Endodermal cell (in vitro differentiated cells): ENCODE measurements at regions not wholly inside any gene's neighbourhood (a gene's known extent, or its start where the extent isn't known, plus 50 kb on each side); places are given as distances from the start of the nearest gene placed in this dataset.
"Not testable (repeated sequence)": the region's sequence is repeated elsewhere in the genome, so short reads cannot be mapped to it uniquely, and the experiment has no call there.

Source experiments
- DNase-seq: peaks from one replicate; pipeline ENCODE4 v3.0.0-alpha.2; 2017
- H3K27ac ChIP-seq: 2 replicates; pipeline ENCODE4 v1.5.1; 2013; ENCODE audit warnings: mild to moderate bottlenecking, low read depth, low read length, moderate library complexity
- H3K27me3 ChIP-seq: 2 replicates; pipeline ENCODE4 v1.6.1; 2013; ENCODE audit warnings: mild to moderate bottlenecking, low read length, moderate library complexity; ENCODE audit not compliant: insufficient read depth, control insufficient read depth, poor library complexity, severe bottlenecking
- H3K36me3 ChIP-seq: 2 replicates; pipeline ENCODE4 v1.7.0; 2013; ENCODE audit warnings: mild to moderate bottlenecking, low read length, moderate library complexity; ENCODE audit not compliant: control insufficient read depth, insufficient read depth
- H3K4me1 ChIP-seq: one replicate; pipeline ENCODE4 v1.7.0; 2013; ENCODE audit warnings: low read length; ENCODE audit not compliant: control insufficient read depth, insufficient read depth
- H3K4me3 ChIP-seq: 2 replicates; pipeline ENCODE4 v1.5.1; 2013; ENCODE audit warnings: mild to moderate bottlenecking, low read length, moderate library complexity
- H3K9ac ChIP-seq: 2 replicates; pipeline ENCODE4 v1.6.1; 2013; ENCODE audit warnings: mild to moderate bottlenecking, low read length, moderate library complexity; ENCODE audit not compliant: poor library complexity, severe bottlenecking; ENCODE audit errors: extremely low read depth
- H3K9me3 ChIP-seq: 2 replicates; pipeline ENCODE4 v1.6.1; 2013; ENCODE audit warnings: mild to moderate bottlenecking, low read length, moderate library complexity; ENCODE audit not compliant: control insufficient read depth
- H3K27ac Mint-ChIP-seq: 2 replicates; pipeline ENCODE4 v1.8.0; 2020; ENCODE audit warnings: mixed read lengths
- H3K27me3 Mint-ChIP-seq: 2 replicates; pipeline ENCODE4 v1.8.0; 2021; ENCODE audit warnings: mild to moderate bottlenecking, mixed read lengths; ENCODE audit not compliant: insufficient read depth
- H3K36me3 Mint-ChIP-seq: 2 replicates; pipeline ENCODE4 v1.8.0; 2020; ENCODE audit warnings: low read depth, mixed read lengths
- H3K4me1 Mint-ChIP-seq: 2 replicates; pipeline ENCODE4 v1.8.0; 2020; ENCODE audit warnings: mixed read lengths
- H3K4me3 Mint-ChIP-seq: 2 replicates; pipeline ENCODE4 v1.8.0; 2020; ENCODE audit warnings: mild to moderate bottlenecking, moderate library complexity, mixed read lengths
- H3K9me3 Mint-ChIP-seq: 2 replicates; pipeline ENCODE4 v1.8.0; 2020; ENCODE audit warnings: mild to moderate bottlenecking, mixed read lengths
- WGBS, 2 experiments: methylation state at CpG; one replicate each; pipeline versions ENCODE4 v1.1.5 to v1.1.7; 2013; ENCODE audit warnings: missing lambda C conversion rate in 2 of 2, mixed read lengths in 1 of 2; ENCODE audit not compliant: insufficient coverage in 1 of 2, insufficient read length in 1 of 2; 5-methylcytosine and 5-hydroxymethylcytosine counted together
- TF ChIP-seq, protein P1 (sequence below): fragments of 200-600 bp; sonication (generic); conservative IDR thresholded peaks from 2 replicates; pipeline ENCODE4 v1.5.0; 2021; ENCODE audit warnings: antibody characterized with exemption, mild to moderate bottlenecking

DNA sequence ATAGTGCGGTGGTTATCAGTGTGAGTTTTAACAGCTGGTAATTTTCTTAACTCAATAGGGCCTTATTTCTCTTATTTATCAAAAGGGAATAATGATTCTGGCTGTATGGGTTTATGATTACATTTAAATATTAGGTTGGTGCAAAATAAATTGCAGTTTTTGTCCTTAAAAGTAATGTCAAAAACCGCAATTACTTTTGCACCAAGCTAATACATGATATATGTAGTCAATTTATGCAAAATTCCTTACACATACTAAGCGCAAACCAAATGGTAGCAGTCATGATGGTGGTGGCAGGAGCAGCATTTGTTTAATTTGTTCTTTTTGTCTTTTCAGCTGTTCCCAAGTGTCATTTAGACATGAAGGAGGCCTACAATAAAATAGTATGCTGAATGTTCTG lies 1777.1 kb downstream of the OLFM4 start:
- Mint-ChIP-seq H3K36me3 (no peaks in the 10 kb centered on the region), H3K4me1 (peaks cover 4% of the 10 kb centered on the region), H3K27ac (no peak overlapping the region), H3K27me3 (no peaks in the 10 kb centered on the region), H3K9me3 (no peaks in the 10 kb centered on the region), H3K4me3 (no peak overlapping the region)
- no peak for DNase-seq
- no peak overlapping the region for H3K9ac ChIP-seq
- 100% methylated on average over 1 of the region's 3 CpGs; no CpG with 5 or more reads in 1 of the 2 experiments for WGBS, 2 experiments
- TF ChIP-seq, protein P1, sequence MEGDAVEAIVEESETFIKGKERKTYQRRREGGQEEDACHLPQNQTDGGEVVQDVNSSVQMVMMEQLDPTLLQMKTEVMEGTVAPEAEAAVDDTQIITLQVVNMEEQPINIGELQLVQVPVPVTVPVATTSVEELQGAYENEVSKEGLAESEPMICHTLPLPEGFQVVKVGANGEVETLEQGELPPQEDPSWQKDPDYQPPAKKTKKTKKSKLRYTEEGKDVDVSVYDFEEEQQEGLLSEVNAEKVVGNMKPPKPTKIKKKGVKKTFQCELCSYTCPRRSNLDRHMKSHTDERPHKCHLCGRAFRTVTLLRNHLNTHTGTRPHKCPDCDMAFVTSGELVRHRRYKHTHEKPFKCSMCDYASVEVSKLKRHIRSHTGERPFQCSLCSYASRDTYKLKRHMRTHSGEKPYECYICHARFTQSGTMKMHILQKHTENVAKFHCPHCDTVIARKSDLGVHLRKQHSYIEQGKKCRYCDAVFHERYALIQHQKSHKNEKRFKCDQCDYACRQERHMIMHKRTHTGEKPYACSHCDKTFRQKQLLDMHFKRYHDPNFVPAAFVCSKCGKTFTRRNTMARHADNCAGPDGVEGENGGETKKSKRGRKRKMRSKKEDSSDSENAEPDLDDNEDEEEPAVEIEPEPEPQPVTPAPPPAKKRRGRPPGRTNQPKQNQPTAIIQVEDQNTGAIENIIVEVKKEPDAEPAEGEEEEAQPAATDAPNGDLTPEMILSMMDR, result no peak
- H3K27me3 ChIP-seq, result no peaks in the 10 kb centered on the region
- H3K9me3 ChIP-seq, result no peaks in the 10 kb centered on the region
- H3K36me3 ChIP-seq, result no peaks in the 10 kb centered on the region
- no peak overlapping the region for H3K4me3 ChIP-seq
- no peak overlapping the region for H3K27ac ChIP-seq
- H3K4me1 ChIP-seq, result no peaks in the 10 kb centered on the region

DNA sequence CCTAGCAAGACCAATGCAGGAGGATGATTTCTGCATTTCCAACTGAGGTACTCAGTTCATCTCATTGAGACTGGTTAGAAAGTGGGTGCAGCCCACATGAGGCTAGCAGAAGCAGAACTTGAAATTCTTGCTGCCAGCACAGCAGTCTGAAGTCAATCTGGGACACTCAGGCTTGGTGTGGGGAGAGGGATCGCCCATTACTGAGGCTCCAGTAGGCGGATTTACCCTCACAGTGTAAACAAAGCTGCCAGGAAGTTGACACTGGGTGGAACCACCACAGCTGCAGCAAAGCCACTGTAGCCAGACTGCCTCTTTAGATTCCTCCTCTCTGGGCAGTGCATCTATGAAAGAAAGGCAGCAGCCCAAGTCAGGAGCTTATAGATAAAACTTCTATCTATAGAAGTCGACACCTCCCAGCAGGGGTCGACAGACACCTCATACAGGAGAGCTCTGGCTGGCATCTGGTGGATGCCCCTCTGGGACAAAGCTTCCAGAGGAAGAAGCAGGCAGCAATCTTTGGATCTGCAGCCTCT lies 1793.4 kb downstream of the OLFM4 start:
- H3K4me1 ChIP-seq, H3K27ac ChIP-seq, H3K27ac Mint-ChIP-seq, H3K27me3 ChIP-seq, H3K9ac ChIP-seq, H3K4me3 Mint-ChIP-seq, H3K4me1 Mint-ChIP-seq, H3K4me3 ChIP-seq, H3K36me3 ChIP-seq, H3K27me3 Mint-ChIP-seq: not testable (repeated sequence)
- peaks cover 37% of the 10 kb centered on the region for H3K9me3 ChIP-seq
- 79 to 100% methylated on average over 1 to 4 of the region's 4 CpGs for WGBS, 2 experiments
- H3K36me3 Mint-ChIP-seq, result peaks cover 24% of the 10 kb centered on the region
- DNase-seq, result peak; percentile 53
- peaks cover 44% of the 10 kb centered on the region for H3K9me3 Mint-ChIP-seq

DNA sequence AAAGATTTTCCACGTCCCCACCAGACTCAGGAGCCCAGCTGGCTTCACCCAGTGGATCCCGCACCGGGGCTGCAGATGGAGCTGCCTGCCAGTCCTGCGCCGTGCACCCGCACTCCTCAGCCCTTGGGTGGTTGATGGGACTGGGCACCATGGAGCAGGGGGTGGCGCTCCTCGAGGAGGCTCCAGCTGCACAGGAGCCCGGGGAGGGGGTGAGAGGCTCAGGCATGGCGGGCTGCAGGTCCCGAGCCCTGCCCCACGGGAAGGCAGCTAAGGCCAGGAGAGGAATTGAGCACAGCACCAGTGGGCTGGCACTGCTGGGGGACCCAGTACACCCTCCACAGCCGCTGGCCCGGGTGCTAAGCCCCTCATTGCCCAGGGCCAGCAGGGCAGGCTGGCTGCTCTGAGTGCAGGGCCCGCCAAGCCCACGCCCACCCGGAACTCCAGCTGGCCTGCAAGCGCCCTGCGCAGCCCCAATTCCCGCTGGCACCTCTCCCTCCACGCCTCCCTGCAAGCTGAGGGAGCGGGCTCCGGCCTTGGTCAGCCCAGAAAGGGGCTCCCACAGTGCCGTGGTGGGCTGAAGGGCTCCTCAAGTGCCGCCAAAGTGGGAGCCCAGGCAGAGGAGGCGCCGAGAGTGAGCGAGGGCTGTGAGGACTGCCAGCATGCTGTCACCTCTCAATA lies 1800.9 kb downstream of the OLFM4 start:
- H3K4me1 ChIP-seq, H3K36me3 Mint-ChIP-seq, H3K27ac Mint-ChIP-seq, H3K4me1 Mint-ChIP-seq, H3K27ac ChIP-seq, DNase-seq, H3K9ac ChIP-seq, H3K4me3 Mint-ChIP-seq, H3K27me3 ChIP-seq, H3K27me3 Mint-ChIP-seq, H3K36me3 ChIP-seq, H3K4me3 ChIP-seq: not testable (repeated sequence)
- H3K9me3 Mint-ChIP-seq, result peaks cover 44% of the 10 kb centered on the region
- 95 to 100% methylated on average over 1 to 28 of the region's 28 CpGs for WGBS, 2 experiments
- H3K9me3 ChIP-seq, result peaks cover 35% of the 10 kb centered on the region

DNA sequence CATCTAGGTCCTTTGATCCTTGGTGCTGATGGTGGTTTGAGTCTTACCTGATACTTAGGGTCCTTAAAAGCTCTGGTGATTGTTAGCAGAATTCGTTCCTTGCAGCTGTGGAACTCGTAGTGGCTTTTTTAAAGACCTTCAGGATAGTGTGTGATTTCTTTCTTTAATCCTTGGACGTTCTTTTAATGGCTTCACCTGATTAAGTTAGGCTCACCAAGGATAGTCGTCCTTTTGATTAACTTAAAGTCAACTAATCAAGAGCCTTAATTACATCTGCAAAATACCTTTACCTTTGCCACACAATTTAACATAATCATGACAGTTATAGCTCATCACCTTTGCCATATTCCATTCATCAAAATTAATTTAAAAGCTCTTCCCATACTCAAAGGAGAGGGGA lies 1807.7 kb downstream of the OLFM4 start:
- TF ChIP-seq, protein P1, result no peak
- no peak overlapping the region for H3K27ac ChIP-seq
- no peak overlapping the region for H3K4me3 ChIP-seq
- H3K9ac ChIP-seq, result no peak overlapping the region
- 90 to 93% methylated on average over 4 of the region's 4 CpGs for WGBS, 2 experiments
- no peak for DNase-seq
- H3K27me3 ChIP-seq, result no peaks in the 10 kb centered on the region
- Mint-ChIP-seq H3K4me1 (peaks cover 3% of the 10 kb centered on the region), H3K4me3 (no peak overlapping the region), H3K36me3 (no peaks in the 10 kb centered on the region), H3K9me3 (no peaks in the 10 kb centered on the region), H3K27ac (no peak overlapping the region), H3K27me3 (no peaks in the 10 kb centered on the region)
- no peaks in the 10 kb centered on the region for H3K36me3 ChIP-seq
- H3K4me1 ChIP-seq, result no peaks in the 10 kb centered on the region
- H3K9me3 ChIP-seq, result no peaks in the 10 kb centered on the region
